OCI-LY7 (cell line): ENCODE measurements at regions not wholly inside any gene's neighbourhood (a gene's known extent, or its start where the extent isn't known, plus 50 kb on each side); places are given as distances from the start of the nearest gene placed in this dataset.

Experiments
- BruUV-seq: library from RNA; stranded (reverse); fragments of 400-500 nt; replicated peaks from 2 replicates; lab custom pipeline; 2021; lab: Mats Ljungman, UMichigan
- CTCF ChIA-PET: fragments of 300-600 bp; sonication (Branson Sonifier 250); formaldehyde crosslinking; loops from one replicate; lab custom pipeline; 2022; ENCODE audit warnings: antibody characterized with exemption; ENCODE audit not compliant: unreplicated experiment; lab: Charles Lee
- POLR2A ChIA-PET: fragments of 300-600 bp; sonication (Branson Sonifier 250); formaldehyde crosslinking; loops from one replicate; lab custom pipeline; 2022; ENCODE audit warnings: antibody characterized with exemption; lab: Charles Lee
- DNase-seq: peaks from one replicate; pipeline ENCODE4 v3.0.0-alpha.2; 2015; ENCODE audit warnings: low spot score
- H2AFZ ChIP-seq: fragments of 200-600 bp; sonication (generic), shearing (Covaris generic); 2 replicates; pipeline ENCODE4 v1.6.1; 2014; ENCODE audit warnings: mild to moderate bottlenecking, antibody characterized with exemption, low read length, moderate library complexity
- H3K27ac ChIP-seq: fragments of 200-600 bp; sonication (generic); 2 replicates; pipeline ENCODE4 v1.5.1; 2014; ENCODE audit warnings: mixed run types, low read depth, mild to moderate bottlenecking, moderate library complexity, low read length, inconsistent platforms; ENCODE audit not compliant: poor library complexity, severe bottlenecking
- H3K36me3 ChIP-seq: fragments of 200-600 bp; sonication (generic); 2 replicates; pipeline ENCODE4 v1.6.1; 2014; ENCODE audit warnings: mild to moderate bottlenecking, antibody characterized with exemption, low read length, moderate library complexity, mixed read lengths; ENCODE audit not compliant: insufficient read depth
- H3K4me1 ChIP-seq: fragments of 200-600 bp; sonication (generic); 2 replicates; pipeline ENCODE4 v1.5.1; 2014; ENCODE audit warnings: mild to moderate bottlenecking, low read length; ENCODE audit not compliant: insufficient read depth, poor library complexity, severe bottlenecking
- H3K4me2 ChIP-seq: fragments of 200-600 bp; sonication (generic); 2 replicates; pipeline ENCODE4 v1.6.1; 2014; ENCODE audit warnings: mild to moderate bottlenecking, low read length
- H3K4me3 ChIP-seq: fragments of 200-600 bp; sonication (generic); 2 replicates; pipeline ENCODE4 v1.5.1; 2014; ENCODE audit warnings: mild to moderate bottlenecking, low read depth, low read length; ENCODE audit not compliant: poor library complexity, severe bottlenecking
- H3K79me2 ChIP-seq: fragments of 200-600 bp; sonication (generic); 2 replicates; pipeline ENCODE4 v1.6.1; 2016; ENCODE audit warnings: low read depth, mild to moderate bottlenecking, low read length, moderate library complexity, mixed read lengths; ENCODE audit not compliant: insufficient read depth
- H3K9me2 ChIP-seq: fragments of 200-600 bp; sonication (generic); 2 replicates; pipeline ENCODE4 v1.6.1; 2016; ENCODE audit warnings: mild to moderate bottlenecking, low read length, mixed read lengths; ENCODE audit not compliant: insufficient read depth
- H3K9me3 ChIP-seq: fragments of 200-600 bp; sonication (generic); 2 replicates; pipeline ENCODE4 v1.6.1; 2014; ENCODE audit warnings: mild to moderate bottlenecking, mixed run types, low read length, mixed read lengths
- H4K20me1 ChIP-seq: fragments of 200-600 bp; sonication (generic); 2 replicates; pipeline ENCODE4 v1.6.1; 2014; ENCODE audit warnings: mild to moderate bottlenecking, antibody characterized with exemption, low read length, moderate library complexity, mixed read lengths; ENCODE audit not compliant: insufficient read depth
- CTCF ChIP-seq: fragments of 200-600 bp; sonication (generic); conservative IDR thresholded peaks from 2 replicates; pipeline ENCODE4 v1.5.1; 2014; ENCODE audit warnings: mild to moderate bottlenecking, antibody characterized with exemption, low read length, moderate library complexity, mixed read lengths
- EZH2phosphoT487 ChIP-seq: fragments of 200-600 bp; sonication (generic); IDR thresholded peaks from 2 replicates; pipeline ENCODE4 v1.6.1; 2018; ENCODE audit warnings: low read depth, borderline replicate concordance, mild to moderate bottlenecking, mixed run types, antibody characterized with exemption, low read length, moderate library complexity, mixed read lengths
- intact Hi-C: fragments of 100-400 bp; cut with micrococcal nuclease; formaldehyde crosslinking; loops from one replicate; pipeline ENCODE4 v1.10.0; 2022; ENCODE audit not compliant: unreplicated experiment

GRCh38 chr3:193869221-193870201, 266.4 kb upstream of the HES1 start:
- H3K36me3 ChIP-seq: no peaks in the 10 kb centered on the region
- no peaks in the 10 kb centered on the region for H4K20me1 ChIP-seq
- no TSS peak for BruUV-seq
- POLR2A ChIA-PET: interaction anchor here (0.6 to 1.2 kb wide), 6 partner anchors 11 to 261 kb away, joined by 3 to 6 read pairs (median 4); no protein-coding TSS in a partner anchor
- CTCF ChIA-PET: no interaction called here
- DNase-seq: no peak
- intact Hi-C loops: loop anchor here (5.0 kb wide), 1 partner anchor 82 kb away; no protein-coding TSS in a partner anchor
- peak overlapping the region; percentile 81; the same call in 1 of the 2 replicates for H2AFZ ChIP-seq
- H3K4me3 ChIP-seq: peak overlapping the region; percentile 59
- H3K9me3 ChIP-seq: no peaks in the 10 kb centered on the region
- H3K9me2 ChIP-seq: no peaks in the 10 kb centered on the region
- H3K4me2 ChIP-seq: peak overlapping the region; percentile 90
- no peak for TF ChIP-seq CTCF
- no peak for TF ChIP-seq EZH2phosphoT487
- H3K4me1 ChIP-seq: peaks cover 73% of the 10 kb centered on the region
- H3K27ac ChIP-seq: peak overlapping the region; percentile 89
- H3K79me2 ChIP-seq: no peaks in the 10 kb centered on the region

- Histone ChIP-seq H3K36me3 (no peaks in the 10 kb centered on the region), H3K4me1 (peaks cover 68% of the 10 kb centered on the region), H3K27ac (no peak overlapping the region), H4K20me1 (no peaks in the 10 kb centered on the region), H3K4me3 (no peak overlapping the region), H3K79me2 (no peaks in the 10 kb centered on the region), H3K9me2 (no peaks in the 10 kb centered on the region), H3K4me2 (0 out of 2 replicates have a peak overlapping the region, but pooled peaks have one; percentile 2), H2AFZ (peak overlapping the region; percentile 29; the same call in 1 of the 2 replicates), H3K9me3 (no peaks in the 10 kb centered on the region)
- POLR2A ChIA-PET: interaction anchor here (0.7 to 2.5 kb wide), 6 partner anchors 15 to 260 kb away, joined by 3 to 9 read pairs (median 5); no protein-coding TSS in a partner anchor
- DNase-seq: no peak
- CTCF ChIA-PET: no interaction called here
- TF ChIP-seq CTCF: no peak
- no peak for TF ChIP-seq EZH2phosphoT487
- BruUV-seq: no TSS peak
- intact Hi-C loops: no loop called here
These were observed 265.4 kb upstream of the HES1 start for GRCh38 chr3:193870376-193871219.
